Activated CD4-positive, alpha-beta T cell treated with anti-CD3 and anti-CD28 coated beads, Interleukin-2, Interleukin-6, amounts not matched to agents 100 ng/mL and 50 ng/mL, durations not matched to agents 16 hours and 8 hours (primary cell): ENCODE measurements at regions not wholly inside any gene's neighbourhood (a gene's known extent, or its start where the extent isn't known, plus 50 kb on each side); places are given as distances from the start of the nearest gene placed in this dataset.
A peak's percentile ranks its signal among the peaks of the same experiment; 100 is the strongest.

Experiments used
- DNase-seq: peaks from one replicate; pipeline ENCODE4 v3.0.0-alpha.2; 2020

DNA sequence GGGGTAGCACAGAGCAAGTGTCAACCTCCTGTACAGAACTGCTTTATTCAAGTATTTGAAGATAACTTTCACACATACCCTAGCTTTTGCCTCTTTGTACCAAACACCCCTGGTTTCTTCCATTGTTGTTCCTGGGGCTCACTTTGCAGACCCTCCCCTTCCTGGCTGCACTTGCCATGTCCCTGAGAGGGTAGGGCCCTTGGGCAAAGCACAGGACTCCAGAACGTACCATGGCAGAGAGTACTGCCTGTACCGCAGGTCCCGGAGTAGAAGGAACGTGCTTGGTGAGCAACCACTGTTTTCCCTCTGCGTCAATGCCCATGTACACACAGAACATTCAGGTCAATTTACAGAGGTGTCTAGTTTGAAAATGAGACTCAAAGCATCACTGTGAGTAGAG is 290.4 kb downstream of the EN1 start:
- DNase-seq: no peak

DNA sequence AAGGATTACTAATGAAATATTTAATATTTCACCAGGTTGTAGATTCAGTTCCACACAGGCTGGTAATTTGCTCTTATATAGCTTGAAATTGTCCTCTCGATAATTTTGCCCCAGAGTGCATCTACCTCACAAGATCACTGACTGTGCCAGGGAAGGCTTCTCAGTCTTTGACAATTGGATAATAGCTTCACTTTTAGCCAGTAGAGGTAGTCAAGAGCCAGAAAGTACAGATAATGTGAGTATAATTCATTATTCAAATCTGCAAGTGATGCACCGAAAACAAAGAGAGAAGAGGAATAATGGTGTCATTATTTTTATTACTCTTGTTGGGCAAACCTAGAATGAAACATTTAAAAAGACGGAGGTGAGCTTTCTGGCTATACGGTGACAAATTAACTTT is 292.8 kb downstream of the EN1 start:
- no peak for DNase-seq

DNA sequence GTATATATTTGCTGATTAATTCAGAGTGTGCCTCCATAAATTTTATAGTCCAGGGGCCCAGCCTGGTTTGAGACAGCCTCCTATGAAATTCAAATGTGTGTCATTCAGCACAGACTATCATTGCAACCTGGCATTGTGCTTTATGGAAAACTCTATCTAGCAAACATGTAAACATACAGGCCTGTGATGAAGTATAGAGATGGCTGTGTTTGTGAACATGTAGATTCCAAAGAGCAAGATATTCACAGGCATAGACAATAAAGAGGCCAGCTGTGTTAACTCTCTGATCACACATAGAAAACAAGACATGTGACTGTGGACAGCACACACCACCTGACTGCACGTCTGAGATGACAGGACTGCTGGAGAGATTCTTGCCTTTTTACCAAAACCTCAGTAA is 297.9 kb downstream of the EN1 start:
- DNase-seq: no peak

DNA sequence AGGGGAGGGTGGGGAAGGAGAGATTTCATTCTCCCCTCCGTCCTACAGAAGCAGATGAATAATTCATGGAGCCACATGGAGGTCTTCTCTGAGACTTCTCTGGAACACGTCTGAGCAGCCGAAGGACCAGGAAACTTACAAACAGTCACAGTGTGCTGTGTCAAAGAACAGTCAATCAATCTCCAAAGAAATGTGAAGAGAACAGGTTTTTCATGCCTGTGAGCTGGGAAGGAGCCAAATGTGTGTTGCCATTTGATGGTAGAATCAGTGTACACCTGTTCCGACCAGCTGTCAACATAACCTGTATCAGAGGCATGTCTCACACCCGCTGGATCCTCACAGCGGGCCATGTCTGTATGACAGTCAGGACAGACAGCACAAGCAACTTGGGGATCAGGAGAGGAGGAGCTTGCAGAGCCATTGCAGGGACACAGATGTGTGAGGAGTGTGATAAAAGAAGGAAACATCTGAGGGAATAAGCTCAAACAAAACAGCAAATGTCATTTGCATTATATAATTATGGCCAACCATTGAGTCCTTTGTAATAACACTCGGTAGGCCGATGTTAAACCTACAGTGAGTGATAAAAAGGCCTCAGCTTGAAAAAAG is 298.5 kb downstream of the EN1 start:
- DNase-seq: no peak

DNA sequence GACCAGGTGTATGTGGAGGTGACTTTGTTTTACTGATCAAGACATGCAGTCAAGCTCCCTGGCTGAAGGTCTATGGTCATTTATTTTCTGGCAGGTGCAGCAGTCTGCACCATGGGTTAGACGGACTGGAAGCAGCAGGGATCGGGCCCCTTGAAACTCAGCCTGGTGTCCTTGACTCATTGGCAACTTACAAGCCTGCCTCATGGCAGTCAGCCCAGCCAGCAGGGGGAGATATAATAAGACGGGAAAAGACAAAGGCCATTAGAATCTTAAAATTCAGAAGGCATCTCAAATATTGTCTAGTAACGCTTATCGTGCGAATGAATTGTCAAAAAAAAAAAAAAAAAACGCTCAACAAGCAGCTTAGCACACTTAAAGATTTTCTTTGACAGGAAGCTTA is 308.2 kb downstream of the EN1 start:
- DNase-seq: peak; percentile 8

DNA sequence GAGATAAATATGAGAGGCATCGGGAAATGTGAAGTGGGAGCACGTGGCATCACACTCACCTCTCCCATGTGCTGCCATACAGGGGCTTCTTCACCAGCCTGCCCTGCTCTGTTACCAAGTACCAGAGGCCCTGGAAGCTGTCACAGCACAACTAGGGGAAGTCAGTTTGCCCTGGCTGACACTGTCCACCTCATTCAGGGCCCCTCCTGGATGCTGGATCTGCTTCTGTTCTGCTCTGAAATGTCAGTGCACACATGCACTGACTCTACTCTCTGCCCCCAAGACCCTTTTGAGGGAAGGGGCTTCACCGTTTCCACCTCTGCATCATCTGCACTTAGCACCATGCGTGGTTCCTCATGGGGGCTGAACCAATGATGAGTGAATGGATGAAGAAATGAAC is 311.1 kb downstream of the EN1 start:
- no peak for DNase-seq

DNA sequence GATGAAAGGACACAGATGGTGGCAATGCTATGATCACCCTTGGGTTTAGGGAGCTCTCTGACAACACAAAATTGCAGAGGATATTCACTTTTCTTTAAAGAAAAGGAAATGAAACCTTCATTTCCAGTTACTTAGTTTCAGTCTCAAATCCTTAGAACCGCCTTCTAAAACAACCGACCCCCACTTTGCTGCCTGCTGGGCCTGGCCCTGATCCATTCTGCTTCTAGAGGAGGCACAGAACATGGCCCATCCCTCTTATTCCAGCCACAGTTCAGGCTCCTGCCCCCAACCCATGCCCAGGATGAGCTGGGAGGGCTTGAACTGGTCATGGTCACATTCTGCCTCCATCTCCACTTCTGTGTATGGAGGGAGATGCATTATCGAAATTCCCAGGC is 311.6 kb downstream of the EN1 start:
- DNase-seq: no peak

DNA sequence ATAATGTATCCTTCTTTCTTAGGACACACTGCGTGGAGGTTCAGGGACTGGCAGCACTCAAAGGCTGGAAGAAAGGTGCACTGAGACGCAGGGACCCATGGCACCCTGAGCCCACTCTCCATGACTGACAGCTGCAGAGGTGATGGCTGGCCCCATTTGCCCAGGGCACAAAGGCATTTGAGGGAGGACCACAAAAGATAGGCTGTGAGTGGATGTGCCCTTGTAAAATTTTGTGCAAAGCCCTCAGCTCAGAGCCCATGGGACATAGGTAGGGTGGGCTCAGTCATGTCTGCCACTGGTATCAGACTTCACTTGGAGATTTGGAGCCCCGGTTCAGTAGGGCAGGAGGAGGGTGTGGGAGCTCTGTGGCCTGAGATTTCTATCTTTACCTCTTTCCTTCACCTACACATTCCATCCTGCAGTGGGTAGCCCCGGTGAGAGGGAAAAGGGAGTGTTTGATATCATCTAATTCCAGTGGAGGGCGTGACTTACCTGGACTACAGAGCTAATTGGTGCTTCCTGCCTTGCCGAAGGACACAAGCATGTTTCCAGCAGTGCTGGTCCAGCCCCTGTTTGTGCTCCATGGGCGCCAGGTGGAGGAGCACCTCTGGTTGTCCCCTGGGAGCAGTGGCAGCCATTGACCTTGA is 312.2 kb downstream of the EN1 start:
- DNase-seq: no peak

DNA sequence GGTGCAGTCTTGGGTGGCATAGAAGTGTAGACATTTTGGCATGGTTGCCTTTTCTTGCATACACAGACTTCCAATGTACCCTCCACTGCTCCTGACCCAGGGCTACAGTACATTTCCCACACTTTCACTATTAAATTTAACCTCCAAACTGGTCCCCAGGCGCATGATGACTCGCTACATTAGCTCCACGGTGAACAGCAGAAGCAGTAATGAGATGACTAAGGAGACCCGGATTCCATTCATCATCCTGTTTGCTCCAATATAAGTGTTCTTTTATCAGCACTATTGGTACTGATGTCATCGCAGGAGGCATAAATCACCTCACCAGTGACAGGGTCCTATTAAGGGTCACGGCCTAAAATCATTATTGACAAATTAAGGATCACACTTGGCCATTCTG is 316.5 kb downstream of the EN1 start:
- DNase-seq: no peak

DNA sequence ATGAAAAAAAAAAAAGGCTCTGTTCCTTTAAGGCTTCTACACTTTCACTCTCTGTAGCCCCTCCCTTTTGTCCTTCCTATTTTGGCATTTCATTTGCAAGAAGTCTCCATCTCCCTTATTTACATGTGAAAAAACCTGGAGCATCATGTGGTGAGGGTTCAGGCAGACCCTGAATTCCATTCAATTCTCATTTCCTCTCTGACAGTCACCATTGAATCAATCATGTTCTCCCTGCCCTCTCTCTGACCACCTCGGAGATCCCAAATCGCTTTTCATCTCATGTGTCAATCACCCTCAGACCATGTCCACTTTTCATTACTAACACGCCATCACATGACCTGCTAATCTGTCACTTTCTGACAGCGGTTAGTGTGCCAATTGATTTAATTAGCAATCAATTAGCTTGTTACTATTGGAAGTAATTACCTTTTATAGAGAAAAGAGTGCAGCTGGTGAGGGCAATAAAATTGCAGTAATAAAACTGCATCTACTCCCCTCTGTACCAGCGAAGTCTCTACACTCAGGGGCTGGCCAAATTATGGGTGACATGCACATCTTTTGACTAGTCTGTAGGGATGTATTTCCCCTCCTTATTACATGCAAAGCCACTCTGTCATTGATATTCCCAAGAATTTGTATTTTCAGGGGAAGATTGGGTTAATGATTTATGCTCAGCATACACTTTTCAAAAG is 317.4 kb downstream of the EN1 start:
- DNase-seq: no peak

DNA sequence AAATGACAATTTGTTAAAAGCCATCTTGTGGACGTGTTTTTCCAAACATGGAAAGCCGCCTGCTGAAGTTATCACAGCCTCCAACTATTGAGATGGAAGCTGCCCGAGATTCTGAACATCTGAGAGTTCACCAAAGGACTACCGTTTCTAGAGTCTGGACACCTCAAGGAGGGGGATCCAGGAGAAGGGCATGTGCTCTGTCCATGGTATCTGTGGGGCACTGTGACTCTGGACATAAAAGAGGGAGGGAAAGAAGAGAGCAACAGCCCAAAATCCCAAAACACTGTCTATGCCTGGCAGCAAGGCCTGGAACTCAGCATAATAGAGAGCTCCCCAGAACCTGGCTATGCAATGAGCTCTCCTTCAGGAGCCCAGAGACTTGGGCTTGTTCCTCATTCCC is 319.9 kb downstream of the EN1 start:
- DNase-seq: no peak

DNA sequence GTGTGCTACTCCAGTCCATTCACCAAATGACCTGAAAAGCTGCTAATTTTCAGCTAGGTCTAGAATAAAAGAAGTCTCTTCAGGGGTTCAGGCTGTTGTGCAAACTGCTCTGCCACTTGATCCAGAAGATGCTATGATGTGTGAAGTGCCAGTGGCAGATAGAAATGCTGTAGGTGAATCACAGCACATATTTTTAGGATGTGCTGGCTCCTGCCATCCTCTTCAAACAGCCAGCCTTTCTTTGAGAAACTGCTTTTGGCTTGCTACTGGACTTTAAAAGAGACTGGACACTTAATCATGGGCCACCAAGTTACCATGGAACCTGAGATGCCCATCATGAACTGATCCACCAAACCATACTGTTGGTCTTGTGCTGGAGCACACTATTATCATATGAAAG is 322.1 kb downstream of the EN1 start:
- DNase-seq: no peak

DNA sequence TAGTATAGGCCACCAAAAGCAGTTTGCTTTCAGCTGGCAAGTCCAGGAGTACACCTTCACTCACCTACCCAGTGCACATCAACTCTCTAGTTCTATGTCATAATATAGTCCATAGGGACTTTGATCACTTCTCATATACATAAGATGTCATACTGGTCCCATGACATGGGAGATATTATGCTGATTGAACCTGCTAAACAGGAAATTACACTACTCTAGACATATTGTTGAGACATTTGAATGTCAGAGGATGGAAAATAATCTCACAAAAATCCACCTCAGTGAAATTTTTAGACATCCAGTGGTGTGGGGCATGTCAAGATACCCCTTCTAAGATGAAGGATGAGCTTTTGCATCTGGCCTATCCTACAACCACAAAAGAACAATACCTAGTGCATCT is 322.5 kb downstream of the EN1 start:
- DNase-seq: no peak

DNA sequence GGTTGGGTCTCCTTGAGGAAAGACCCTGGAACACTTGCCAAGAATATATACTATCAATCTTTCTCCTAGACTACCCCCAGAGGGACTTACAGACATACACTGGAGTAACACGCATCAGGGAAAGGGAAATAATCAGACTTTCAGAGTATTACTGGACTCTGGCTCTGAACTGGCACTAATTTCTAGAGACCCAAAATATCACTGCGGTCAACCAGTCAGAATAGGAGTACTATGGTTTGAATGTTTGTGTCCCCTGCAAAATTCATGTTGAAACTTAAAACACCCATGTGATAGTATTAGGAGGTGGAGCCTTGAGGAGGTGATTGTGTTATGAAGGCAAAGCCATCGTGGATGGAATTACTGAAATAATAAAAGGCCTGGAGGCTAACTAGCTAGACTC is 323.7 kb downstream of the EN1 start:
- no peak for DNase-seq

DNA sequence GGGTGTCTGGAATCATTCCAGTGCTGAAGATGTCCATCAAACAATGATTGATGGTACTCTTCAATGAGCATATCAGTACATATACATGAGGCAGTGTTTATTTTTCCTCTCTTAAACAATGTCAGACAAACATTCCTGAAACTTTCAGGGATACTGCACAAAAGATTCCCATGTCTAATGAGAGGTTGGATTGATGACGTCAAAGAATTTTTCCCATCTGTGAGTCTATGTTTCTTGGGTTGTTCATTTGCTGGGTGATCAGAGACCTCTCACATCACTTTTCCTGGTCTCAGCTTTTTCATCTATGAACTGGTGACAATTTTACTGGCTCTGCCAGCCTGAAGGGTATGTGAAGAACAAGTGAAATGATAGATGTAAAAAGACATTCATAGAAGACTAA is 325.5 kb downstream of the EN1 start:
- DNase-seq: no peak

DNA sequence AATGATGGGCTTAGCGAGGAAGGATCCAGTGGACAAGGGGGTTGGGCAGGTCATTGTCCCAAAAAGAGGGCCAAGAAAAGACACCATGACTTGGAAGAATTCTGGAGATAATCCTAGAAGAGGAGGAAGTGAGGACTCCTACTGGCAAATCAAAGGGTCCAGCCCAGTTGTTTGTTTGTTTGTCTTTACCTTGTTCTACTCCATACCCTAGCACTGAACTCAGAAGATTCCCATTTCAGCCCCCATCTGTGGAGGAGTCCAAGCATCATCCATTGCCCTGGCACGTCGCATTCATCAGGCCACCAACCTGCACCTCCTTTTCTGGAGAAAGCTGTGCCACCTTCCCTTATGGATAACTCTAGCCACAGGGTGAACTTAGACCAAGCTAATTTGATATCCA is 326.2 kb downstream of the EN1 start:
- no peak for DNase-seq

DNA sequence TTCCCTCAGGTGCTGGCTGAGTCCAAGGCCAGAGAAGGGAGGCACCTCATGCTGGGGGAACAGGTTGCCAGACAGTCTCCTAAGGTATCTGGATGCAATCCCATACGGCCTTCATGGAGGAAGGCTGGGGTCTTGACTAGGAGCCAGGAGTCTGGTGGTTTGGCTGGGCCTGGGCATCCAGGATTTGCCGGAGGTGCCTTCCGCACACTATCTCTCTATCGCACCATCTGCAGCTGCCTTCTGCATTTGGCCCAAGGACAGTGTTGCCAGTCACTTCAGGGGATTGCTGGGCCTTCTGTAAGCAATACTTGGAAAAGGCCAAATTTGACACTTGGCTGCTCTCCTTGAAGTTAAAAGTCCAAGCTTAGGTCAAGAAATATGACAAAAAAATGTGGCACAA is 327.2 kb downstream of the EN1 start:
- DNase-seq: no peak

DNA sequence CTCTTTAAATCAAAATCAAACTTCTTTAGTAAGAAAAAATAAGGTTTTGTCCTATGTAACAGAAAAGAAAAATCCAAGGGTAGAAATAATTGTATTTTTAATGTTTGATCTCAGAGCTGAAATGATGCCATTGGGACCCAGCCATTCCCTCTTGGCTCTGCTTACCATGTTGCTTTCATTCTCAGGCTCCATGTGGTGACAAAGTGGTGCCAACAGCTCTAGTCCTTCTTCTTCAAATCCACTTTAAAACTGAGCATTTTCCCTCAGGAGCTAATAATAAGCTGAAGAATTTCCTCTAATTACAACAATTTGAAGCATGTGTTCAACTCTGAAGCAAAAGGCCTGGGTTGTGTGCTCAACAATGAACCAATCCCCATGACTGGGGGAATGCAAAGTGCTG is 327.9 kb downstream of the EN1 start:
- no peak for DNase-seq

DNA sequence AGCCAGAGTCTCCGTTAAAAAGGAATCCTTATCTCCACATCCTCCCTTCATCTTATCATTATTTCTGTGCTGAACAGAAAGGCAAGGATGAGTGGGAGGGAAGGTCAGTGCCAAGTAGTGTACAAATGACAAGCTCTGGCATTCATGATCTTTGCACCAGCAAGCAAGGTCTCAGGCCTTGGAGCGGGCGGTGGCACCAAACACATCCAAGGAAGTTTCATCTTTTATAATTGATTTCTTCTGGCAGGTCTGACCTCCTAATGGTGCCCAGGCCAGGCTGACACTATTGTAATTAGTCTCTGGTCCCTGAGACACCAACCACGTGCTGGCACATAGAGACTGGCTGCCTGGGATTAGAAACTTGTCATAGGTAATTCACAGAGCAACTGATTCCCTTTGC is 336.6 kb downstream of the EN1 start:
- DNase-seq: no peak

DNA sequence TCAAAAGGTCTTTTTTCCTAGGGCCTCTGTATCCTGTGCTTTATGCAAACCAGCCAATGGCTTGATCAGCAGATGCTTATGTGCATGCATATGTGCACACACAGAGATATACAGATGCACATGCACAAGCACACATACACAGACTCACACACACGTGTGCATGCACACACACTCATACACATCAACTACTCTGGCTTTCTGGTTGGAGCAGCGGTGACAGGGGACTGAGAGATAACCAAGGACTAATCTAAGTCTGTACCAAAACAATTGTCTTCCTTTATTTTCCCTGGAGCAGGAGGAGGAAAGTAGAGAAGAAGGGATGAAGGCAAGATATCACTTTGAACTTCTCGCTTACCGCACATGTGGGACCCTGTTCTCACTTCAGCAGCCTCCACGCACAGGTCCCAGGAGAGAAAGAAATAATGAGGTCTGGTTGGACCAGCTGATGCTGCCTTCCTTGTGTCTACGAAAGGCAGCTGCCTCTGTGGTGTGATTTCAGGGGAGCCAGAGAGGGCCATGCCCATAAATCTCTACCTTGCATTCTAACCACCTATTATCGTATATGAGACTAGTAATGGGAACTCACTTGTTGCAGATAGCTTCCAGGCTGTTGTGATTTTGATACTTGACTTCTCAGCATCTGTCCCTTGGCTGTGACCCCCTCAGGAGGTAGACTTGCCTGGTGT is 338.0 kb downstream of the EN1 start:
- no peak for DNase-seq

DNA sequence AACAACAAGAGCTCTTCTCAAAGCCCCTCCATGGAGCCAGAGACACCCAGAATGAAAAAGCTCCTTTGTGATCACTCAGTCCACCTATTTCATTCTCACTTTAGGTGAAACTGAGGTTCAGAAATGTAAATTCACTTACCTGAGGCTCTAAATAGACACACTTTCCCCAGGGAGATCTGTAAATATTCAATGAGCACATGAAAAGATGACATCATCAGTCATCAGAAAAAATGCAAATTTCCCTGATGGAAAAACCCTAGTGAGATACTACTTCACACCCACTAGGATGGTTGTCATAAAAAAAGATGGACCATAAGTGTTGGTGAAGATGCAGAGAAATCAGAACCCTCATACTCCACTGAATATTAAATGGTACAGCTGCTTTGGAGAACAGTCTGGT is 339.2 kb downstream of the EN1 start:
- DNase-seq: no peak

DNA sequence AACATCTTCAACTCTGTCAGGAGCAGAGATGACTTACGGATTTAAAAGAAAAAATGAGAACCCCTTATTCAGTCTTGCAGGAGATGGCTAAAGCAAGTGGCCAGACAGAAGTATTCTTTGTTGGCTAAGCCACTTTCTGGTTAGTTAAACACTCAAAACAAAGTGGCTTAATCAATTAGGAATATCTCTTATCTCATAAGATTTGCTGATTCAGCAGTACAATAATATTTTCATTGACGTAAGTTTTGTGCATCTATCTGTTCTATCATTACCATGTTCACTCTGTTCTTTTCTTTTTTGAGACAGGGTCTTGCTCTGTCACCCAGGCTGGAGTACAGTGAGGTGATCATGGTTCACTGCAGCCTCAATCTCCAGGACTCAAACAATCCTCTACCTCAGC is 342.0 kb downstream of the EN1 start:
- no peak for DNase-seq

DNA sequence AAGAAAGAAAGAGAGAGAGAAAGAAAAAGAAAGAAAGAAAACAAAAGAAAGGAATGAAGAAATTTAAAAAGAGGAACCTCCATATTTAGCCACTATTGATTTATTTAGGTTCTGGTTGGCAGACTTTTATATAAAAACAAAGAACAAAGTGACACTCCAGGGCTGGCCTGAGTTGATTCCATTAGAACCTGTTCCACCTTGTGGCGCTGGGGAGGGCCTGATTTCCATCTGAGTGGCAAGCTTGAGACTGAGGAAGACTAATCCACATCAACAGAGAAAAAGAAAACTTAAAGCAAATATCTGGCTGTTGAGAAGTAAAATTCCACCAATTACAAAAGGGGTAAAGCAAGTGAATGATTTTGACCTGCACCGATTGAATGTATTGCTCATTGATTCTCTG is 345.3 kb downstream of the EN1 start:
- no peak for DNase-seq

DNA sequence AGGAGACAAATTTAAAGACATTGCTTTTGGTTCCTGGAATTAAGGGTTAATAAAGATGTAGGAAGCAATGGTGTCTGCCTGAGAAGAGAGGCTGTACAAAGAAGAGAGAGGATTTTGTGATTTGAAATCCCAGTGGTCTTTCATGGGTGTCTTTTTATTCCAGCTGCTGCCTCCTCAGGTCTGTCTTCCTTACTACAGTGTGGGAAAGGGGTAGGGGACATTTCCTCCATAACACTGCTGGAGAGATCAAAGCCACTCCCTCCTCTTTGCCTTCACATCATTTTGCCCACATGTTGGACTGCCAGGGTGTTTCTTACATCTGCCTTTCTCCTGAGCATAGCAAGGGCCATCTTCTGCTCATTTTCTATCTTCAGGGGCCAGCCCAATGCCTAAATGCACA is 348.5 kb downstream of the EN1 start:
- DNase-seq: no peak
